Activated CD8-positive, alpha-beta memory T cell treated with anti-CD3 and anti-CD28 coated beads for 36 hours (primary cell): ENCODE measurements at regions not wholly inside any gene's neighbourhood (a gene's known extent, or its start where the extent isn't known, plus 50 kb on each side); places are given as distances from the start of the nearest gene placed in this dataset.
"Not testable (repeated sequence)": the region's sequence is repeated elsewhere in the genome, so short reads cannot be mapped to it uniquely, and the experiment has no call there.

Experiments
- CTCF ChIA-PET: fragments of 350-600 bp; sonication (Branson Sonifier 250); formaldehyde crosslinking; loops from one replicate; lab custom pipeline; 2021; ENCODE audit warnings: antibody characterized with exemption; lab: Charles Lee
- POLR2A ChIA-PET: fragments of 350-600 bp; sonication (Branson Sonifier 250); formaldehyde crosslinking; loops from one replicate; lab custom pipeline; 2021; ENCODE audit warnings: antibody characterized with exemption; lab: Charles Lee

DNA sequence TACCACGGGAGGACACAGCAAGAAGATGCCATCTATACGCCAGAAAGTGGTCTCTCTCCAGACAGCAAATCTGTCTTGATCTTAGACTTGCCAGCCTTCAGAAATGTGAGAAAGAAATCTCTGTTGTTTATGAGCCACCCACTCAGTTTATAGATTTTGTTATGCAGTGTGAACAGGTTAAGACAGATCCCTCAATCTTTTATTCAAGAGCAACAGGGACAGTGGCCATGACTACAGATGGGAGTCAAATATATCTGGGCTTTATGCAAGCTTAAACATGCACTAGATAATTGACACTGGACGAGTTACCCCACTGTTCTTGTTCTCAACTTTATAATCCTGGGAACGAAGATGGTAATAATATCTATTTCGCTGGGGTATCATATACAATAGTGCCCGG is 288.7 kb downstream of the RPAP3 start:
- ChIA-PET CTCF (no interaction called here), POLR2A (no interaction called here)

DNA sequence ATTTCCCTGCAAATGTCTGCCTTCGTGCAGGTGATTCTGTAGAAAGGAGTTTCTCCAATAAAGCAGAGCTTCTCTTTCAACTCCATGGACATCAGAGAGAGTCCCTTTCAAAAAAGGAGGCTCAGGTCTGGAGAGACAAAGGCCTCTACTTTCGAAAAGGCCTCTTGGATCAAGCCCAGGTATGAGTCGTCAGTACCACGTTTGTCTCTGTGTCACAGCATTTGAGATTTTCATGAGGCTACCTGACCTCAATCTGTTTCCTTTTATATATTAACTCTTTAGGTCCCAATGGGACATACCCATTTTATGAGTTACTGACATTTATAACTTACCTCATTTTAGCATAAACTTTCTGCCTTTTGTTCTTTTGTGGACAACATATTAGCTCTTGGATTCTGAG is 290.8 kb downstream of the RPAP3 start:
- POLR2A ChIA-PET, result interaction anchor here (0.6 kb wide), 1 partner anchor 50 kb away, joined by 3 read pairs; no protein-coding TSS in a partner anchor
- CTCF ChIA-PET, result interaction anchor here (1.2 kb wide), 1 partner anchor 18 kb away, joined by 4 read pairs; no protein-coding TSS in a partner anchor

DNA sequence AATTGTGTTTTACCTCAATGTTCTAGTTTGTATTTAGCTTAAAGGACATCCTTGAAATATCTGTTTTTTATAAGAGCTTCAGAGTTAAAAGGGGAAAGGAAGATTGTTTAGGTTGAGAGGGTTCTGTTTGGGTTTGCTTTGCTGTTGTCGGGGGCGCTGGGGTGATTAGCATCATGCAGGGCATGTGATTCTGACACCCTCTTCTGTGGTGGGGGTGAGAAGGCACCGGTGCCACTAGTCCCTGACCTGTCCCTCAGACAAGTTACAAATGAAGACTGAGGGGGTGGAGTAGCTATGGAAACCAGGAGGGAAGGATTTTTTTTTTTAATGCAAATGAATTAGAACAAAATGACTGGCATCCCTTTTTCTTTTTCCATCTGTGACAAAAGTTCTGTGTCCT is 291.3 kb downstream of the RPAP3 start:
- ChIA-PET POLR2A (interaction anchor here (0.6 kb wide), 2 partner anchors 50 to 188 kb away, joined by 3 read pairs; no protein-coding TSS in a partner anchor), CTCF (interaction anchor here (1.2 kb wide), 1 partner anchor 17 kb away, joined by 4 read pairs; no protein-coding TSS in a partner anchor)

DNA sequence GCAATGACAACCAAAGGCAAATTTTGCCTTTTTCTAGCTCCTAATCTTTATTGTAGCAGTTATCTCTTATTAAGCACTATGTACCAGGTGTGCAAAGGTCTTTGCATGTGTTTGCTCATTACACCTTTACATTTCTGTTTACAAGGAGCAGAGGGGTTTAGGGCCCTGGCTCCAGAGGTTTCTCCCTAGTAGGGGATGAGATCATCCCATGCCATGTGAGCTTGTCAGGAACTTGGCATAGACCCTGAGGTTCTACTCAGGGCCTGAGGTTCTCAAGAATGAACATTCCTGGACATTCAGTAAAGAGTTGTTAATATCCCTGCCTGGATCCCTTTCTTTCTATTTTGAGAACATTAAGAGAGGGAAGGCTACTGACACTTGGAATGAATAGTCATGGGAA is 292.0 kb downstream of the RPAP3 start:
- ChIA-PET POLR2A (interaction anchor here (1.4 kb wide), 1 partner anchor 202 kb away, joined by 4 read pairs; no protein-coding TSS in a partner anchor), CTCF (interaction anchor here (1.0 kb wide), 1 partner anchor 16 kb away, joined by 3 read pairs; no protein-coding TSS in a partner anchor)

DNA sequence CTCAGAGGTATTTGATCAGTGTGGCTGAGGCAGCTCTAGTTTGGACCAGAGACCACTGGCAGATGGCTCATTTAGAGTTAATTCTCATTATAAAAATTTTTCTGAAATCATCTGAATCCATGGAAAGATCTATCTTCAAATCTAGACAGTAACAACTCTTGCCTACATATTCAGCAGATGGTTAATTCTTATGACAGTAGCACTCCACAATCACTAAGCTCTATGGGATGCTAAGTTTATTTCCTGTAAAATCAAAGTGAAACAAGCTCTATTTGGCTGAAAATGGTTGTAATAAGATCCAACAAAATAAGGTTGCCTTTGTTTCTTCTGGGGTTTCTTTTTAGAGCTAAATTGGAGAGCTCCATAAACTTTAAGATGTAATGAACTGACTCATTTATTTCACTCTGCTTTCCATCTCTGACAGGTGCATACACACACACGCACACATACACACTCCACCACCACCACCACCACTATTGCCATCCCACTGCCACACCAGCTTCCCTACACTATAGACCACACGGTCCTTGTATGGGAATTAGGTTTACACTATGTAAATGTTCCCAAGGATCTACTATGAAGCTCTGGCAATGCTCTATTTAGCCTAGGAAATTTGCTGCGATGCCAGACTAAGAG is 293.1 kb downstream of the RPAP3 start:
- POLR2A ChIA-PET, result interaction anchor here (1.4 kb wide), 1 partner anchor 201 kb away, joined by 4 read pairs; no protein-coding TSS in a partner anchor
- CTCF ChIA-PET, result interaction anchor here (1.0 kb wide), 2 partner anchors 15 to 391 kb away, joined by 3 read pairs; no protein-coding TSS in a partner anchor

DNA sequence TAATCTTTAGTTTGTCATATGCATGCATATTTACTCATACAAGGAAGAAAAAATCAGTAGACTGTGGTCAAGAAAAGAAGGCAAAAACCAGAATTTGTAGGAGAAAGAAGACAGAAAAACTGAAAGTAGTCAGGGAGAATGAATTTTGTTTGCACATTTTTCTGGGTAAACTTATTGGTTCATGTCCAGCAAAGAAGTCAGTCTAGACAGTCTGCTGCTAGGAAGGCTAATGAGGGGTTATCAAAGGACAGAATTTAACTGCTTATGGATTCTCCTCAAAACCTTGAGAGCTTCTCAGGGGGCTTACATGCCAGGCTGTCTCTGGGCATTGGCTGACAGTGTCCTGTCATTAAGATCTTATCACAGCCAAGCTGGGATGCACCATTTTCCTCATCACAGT is 293.9 kb downstream of the RPAP3 start:
- POLR2A ChIA-PET, result no interaction called here
- CTCF ChIA-PET, result no interaction called here

DNA sequence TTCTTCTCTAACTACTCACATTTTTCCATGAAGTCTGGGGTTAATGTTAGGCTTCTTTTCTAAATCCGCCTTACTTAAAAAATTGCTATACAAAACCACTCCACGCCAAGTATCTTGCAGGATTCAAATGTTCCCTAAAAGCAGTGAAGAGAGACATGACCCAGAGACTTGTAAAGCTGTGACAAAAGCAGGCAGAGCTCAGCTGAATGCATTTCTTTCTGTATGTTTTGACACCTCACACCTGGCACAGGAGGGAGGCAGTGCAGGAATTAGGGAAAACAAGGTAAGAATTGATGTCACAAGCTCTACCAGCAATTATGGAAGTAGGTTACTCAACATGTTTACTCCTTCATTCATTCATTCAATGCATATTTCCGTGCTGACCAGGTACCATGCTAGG is 295.0 kb downstream of the RPAP3 start:
- ChIA-PET POLR2A (no interaction called here), CTCF (no interaction called here)

DNA sequence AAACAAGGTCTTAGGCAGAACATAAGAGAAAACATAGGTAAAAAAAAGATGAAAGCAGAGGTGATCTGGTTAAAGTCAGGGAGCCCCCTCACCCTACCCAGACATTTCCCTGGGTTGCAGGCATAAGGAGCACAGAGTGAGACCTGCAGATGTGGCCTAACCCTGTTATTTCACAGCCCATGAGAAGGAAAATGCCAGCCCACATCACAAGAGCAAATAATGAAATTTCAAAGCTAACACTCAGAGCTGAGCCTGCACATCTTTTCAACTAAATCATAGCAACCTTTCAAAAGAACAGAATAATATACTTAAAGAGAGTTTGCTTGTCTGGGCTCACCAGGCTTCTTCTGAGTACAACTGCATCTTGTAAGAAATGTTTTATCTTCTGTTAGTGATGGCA is 295.4 kb downstream of the RPAP3 start:
- ChIA-PET POLR2A (no interaction called here), CTCF (no interaction called here)

DNA sequence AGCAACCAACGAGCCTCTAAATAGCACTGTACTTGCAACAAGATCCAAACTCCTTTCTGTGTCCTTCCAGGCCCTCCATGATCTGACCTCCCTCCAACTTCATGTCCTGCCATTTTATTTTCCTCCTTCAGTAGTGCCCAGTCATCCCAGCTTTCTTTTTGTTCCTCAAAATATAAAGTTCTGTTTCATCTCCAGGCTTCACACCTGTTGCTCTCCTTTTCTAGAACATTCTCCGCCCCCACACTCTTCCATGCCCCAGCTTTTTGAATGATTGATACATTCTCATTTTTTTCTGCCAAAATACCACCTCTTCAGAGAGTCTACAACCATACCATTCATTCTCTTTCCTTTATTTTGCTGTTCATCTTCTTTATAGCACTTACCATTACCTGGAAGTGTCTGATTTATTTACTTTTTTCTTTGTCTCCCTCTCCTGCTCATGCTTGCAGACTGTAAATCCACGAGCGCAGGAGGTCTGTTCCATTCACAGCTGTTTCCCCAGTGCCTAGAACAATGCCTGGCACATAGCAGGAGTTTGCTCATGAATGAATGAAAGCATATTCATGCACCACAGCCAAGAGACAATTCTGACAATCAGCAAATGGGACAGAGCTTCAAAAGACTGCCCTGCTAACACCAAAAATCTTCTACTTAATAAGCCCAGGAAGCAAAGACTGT is 296.4 kb downstream of the RPAP3 start:
- CTCF ChIA-PET, result no interaction called here

DNA sequence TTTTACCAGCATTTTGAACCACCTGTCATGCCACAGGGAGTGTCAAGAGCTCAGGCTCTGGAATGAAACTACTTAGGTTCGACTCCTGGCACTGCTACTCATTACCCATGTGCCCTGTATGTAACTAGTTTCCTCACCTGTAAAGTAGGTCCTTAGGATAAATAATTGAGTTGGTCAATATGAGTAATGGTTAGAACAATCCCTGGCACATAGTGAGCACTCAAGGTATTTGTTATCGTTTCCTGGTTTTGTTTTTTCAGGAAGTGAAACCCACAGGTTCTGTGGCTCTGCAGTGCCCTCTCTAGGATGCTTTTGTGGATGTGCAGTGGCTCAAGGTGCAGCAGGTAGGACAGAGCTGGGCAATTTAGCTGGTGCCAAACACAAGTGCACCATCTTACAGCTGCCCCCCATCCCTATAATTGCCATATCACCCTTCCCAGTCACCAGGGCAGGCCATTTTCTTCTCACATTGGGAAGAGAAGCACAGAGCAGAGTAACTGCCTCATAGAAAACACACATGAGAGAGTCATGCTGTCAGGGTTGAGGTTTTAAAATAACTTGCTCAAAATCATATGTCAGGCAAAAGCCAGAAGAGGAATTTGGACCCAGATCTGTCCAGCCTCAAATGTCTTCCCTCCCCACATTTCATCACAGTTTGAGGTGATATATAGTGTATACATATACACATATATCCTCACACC is 297.5 kb downstream of the RPAP3 start:
- ChIA-PET CTCF (interaction anchor here (1.0 kb wide), 1 partner anchor 11 kb away, joined by 3 read pairs; no protein-coding TSS in a partner anchor), POLR2A (interaction anchor here (0.5 kb wide), 1 partner anchor 59 kb away, joined by 4 read pairs; no protein-coding TSS in a partner anchor)

More for the DNA sequence above, 296.4 kb downstream of the RPAP3 start:
- POLR2A ChIA-PET, result no interaction called here

DNA sequence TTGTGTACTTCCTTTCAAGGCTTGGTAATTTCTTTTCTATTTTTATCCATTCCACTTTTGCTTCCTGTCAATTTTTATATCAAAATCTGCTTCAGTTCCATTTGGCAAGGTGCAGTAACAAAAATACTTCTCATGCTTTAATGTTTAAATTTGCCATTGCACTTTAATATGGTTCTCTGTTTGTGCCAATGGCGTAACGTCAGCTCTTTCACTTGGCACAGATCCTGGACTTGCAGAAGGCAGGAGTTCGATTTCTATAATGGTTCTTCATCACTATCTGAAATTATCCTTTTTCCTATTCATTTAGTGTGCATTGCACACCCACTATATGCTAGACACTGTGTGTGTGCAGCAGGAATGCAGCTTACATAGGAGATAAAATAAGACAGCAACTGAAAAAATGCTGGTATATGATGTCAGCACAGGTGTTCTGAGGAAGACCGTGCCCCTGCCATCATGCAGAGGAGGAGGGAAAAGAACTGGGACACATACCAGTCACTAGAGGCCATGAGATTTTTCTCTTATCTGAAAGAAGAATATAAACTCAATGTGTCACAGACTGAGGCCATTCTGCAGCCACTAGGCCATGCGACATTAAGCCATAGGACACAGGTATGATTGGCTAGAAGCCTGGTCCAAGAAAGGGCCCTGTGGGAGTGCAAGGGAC is 298.2 kb downstream of the RPAP3 start:
- ChIA-PET CTCF (interaction anchor here (1.0 kb wide), 1 partner anchor 10 kb away, joined by 3 read pairs; no protein-coding TSS in a partner anchor), POLR2A (no interaction called here)

DNA sequence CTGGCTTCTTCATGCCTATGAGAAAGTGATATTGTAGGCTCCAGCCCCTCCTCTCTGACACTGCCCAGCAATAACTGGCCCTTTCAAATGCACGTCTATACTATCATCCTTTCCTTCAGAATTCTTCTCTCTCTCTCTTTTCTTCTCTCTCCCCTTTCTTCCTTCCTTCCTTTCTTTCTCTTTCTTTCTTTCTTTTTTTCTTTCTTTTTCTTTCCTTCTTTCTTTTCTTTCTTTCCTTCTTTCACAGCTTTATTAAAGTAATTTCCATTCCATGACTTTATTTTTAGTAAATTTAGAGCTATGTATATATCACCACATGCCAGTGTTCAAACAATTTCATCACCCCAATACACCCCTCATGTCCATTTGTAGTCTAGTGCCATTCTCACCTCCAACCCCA is 302.1 kb downstream of the RPAP3 start:
- POLR2A ChIA-PET, result no interaction called here
- CTCF ChIA-PET, result no interaction called here

DNA sequence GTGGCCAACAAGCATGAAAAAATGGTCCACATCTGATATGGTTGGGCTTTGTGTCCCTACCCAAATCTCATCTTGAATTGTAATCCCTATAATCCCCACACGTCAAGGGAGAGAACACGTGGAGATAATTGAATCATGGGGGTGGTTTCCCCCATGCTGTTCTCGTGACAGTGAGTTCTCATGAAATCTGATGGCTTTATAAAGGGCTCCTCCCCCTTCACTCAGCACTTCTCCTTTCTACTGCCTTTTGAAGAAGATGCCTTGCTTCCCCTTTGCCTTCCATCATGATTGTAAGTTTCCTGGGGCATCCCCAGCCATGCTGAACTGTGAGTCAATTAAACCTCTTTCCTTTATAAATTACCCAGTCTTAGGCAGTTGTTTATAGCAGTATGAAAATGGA is 304.6 kb downstream of the RPAP3 start:
- POLR2A ChIA-PET, CTCF ChIA-PET: not testable (repeated sequence)

DNA sequence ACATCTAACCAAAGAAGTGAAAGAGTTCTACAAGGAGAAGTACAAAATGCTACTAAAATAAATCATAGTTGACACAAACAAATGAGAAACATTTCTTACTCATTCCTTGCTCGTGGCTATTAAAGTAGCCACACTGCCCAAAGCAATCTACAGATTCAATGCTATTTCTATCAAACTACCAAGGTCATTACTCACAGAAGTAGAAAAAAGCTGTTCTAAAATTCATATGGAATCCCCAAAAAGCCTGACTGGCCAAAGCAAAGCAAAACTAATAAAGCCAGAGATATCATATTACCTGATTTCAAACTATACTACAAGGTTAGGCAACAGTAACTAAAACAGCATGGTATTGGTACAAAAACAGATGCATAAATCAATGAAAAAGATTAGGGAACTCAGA is 305.6 kb downstream of the RPAP3 start:
- ChIA-PET POLR2A (no interaction called here), CTCF (no interaction called here)

DNA sequence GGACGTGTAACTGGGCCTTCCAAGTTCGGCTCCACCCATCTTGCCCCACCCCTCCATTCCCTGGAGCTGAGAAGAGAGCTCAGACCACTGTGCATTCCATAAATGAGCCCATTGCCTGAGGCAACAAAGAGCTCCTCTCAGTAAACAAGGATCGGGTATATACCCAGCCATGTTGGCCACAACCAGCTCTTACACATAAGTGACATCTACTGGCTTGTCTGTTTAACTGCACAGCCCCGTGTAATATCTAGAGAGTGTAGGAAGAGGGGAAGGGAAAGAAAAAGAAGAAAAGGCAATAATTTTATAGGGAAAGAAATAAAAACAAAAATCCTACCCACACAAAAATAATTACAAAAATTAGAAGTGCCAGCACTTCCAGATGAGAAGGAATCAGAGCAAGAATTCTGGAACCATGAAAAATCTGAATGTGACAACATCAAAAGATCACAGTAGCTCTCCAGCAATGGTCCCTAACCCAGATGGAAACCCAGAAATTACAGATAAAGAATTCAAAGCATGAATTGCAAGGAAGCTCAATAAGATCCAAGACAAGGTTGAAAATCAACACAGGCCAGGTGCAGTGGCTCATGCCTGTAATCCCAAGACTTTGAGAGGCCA is 308.1 kb downstream of the RPAP3 start:
- POLR2A ChIA-PET, result interaction anchor here (0.9 to 4.5 kb wide), 4 partner anchors 41 to 331 kb away, joined by 3 to 25 read pairs (median 4); no protein-coding TSS in a partner anchor
- CTCF ChIA-PET, result interaction anchor here (0.6 to 2.2 kb wide), 32 partner anchors 10 to 365 kb away, joined by 3 to 11 read pairs (median 4); partner anchors contain the start of genes AMIGO2 and PCED1B

DNA sequence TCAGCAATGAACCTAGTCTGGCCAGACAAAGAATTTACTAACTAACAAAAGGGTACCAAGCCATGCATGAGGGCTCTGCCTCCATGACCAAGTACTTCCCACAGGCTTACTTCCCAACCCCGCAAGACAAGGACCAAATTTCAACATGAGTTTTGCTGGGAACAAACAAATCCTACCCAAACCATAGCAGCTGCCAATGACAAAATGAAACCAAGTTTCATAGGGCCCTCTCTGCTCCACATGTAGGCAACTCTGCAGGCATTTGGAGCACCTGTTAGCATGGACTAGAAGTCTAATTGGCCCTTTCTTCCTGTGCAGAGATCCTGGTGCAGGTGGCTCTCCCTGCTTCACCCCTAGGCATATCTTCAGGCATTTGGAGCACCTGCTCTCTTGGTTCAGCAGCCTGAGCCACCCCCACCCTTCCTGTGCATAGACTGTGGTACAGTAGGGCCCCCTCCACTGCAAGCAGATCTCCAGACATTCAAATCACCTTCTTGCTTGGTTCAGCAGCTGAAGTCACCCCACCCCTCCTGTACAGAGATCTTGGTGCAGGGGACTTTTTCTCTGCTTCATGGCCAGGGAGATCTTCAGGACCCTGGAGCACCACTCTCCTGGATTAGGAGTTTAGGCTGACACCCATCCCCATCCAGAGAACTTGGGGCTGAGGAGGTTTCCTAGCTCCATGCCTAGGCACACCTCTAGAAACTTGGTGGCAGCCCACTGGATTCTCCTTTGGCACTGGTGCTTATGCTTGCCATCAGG is 308.7 kb downstream of the RPAP3 start:
- CTCF ChIA-PET, result interaction anchor here (0.6 to 2.2 kb wide), 34 partner anchors 9 to 365 kb away, joined by 3 to 11 read pairs (median 5); partner anchors contain the start of genes AMIGO2 and PCED1B

DNA sequence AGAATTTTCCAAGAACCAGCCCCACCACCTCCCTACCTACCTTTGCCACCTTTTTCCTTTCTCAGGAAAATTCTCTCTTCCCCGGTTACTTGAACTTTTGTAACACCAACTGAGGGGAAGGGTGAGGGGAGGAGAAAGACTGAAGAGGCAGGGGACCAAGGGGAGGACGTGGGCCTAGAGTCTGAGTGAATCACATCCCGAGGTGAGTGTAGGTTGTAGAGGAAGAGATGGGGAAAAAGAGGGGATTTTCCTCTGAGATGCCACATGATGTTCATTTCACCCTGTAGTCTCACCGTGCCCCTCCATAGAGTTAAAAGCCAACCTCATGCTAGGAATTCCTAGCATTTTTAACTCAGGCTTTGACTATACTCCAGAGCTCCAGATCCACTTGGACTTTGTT is 311.8 kb downstream of the RPAP3 start:
- POLR2A ChIA-PET, result interaction anchor here (1.0 to 4.5 kb wide), 4 partner anchors 10 to 177 kb away, joined by 3 to 25 read pairs (median 4); no protein-coding TSS in a partner anchor
- CTCF ChIA-PET, result interaction anchor here (0.7 to 1.3 kb wide), 2 partner anchors 45 to 178 kb away, joined by 3 to 5 read pairs; no protein-coding TSS in a partner anchor

More for the DNA sequence above, 308.7 kb downstream of the RPAP3 start:
- POLR2A ChIA-PET, result interaction anchor here (0.6 to 4.5 kb wide), 4 partner anchors 33 to 330 kb away, joined by 3 to 25 read pairs (median 4); no protein-coding TSS in a partner anchor
